ENCODE measurements at regions not wholly inside any gene's neighbourhood (a gene's known extent, or its start where the extent isn't known, plus 50 kb on each side); places are given as distances from the start of the nearest gene placed in this dataset.

DNA sequence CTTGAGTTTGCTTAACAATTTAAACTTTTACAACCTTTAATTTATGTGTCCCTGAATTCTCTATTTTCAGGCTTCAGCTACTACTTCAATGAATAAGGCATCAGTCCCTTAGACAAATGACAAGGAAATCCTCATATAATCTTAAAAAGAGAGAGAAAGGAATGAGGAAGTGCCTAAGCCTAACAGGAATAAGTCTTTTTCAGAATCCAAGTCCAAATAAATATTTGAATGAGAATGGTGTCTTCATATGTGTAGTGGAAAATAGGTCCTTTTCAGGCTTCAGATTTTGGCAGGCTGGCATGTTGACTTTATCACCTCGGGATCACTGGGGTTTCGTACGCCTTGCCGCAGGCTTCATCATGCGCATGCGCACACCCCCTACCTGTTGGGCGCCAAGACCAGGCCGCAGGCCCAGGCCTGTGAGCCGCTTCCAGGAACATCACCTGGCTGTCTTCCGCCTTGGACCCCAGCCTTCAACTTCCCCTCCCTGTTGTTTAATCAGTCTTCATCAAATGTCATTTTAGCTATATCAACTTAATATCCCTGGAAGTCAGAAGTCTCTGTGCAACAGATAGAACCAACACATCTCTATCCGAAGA lies 334.5 kb downstream of the SOX2 start:
- H3K27me3 Mint-ChIP-seq: no peaks in the 10 kb centered on the region
- H3K9me3 Mint-ChIP-seq: no peaks in the 10 kb centered on the region
- H3K27ac Mint-ChIP-seq: no peak overlapping the region
- intact Hi-C loops (cut with micrococcal nuclease): no loop called here
- DNase-seq: no peak
- H3K4me1 Mint-ChIP-seq: no peaks in the 10 kb centered on the region
- H3K36me3 Mint-ChIP-seq (ENCODE audit: low read depth): no peaks in the 10 kb centered on the region
- no peak overlapping the region for H3K4me3 Mint-ChIP-seq

DNA sequence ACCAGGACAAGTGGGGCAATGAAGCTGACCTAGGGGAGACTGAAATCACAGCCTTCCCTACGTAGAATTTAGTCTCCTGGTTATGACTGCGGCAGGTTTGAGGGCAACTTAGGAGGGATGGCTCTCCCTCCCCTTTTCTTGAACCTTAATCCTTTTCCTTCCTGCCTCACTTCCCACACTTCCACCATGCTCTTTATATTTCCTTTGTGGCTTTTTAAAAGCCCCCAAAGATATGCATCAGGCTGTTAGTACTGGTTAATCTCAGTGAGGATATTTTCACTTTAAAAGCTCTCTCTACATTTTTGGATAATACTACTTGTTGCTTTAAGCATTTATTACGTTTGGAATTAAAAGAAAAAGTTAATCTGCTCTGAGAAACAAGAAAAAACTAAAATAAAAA lies 339.2 kb downstream of the SOX2 start:
- Mint-ChIP-seq H3K4me1 (no peaks in the 10 kb centered on the region), H3K4me3 (no peak overlapping the region), H3K27me3 (no peaks in the 10 kb centered on the region), H3K9me3 (no peaks in the 10 kb centered on the region), H3K36me3 (ENCODE audit: low read depth) (no peaks in the 10 kb centered on the region), H3K27ac (no peak overlapping the region)
- intact Hi-C loops (cut with micrococcal nuclease): no loop called here
- DNase-seq: no peak

DNA sequence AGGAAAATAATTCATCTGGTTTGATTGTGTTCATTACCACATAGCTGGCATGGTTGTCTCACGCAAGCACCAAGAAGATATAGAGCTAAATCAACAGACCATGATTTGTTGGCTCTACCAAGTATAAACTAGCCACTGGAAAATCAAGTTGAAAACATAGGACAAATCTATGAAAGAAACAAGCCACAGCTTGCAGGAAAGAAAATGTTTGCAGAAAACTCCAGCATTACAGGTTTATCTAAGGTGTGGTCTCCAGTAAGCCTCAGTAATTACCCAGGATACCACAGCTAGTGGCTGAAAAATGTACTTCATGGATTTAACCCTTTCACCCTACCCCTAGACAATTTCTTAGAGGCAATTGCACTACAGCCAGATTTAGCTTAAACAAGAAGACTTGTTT lies 340.6 kb downstream of the SOX2 start:
- intact Hi-C loops (cut with micrococcal nuclease): no loop called here
- DNase-seq: no peak
- Mint-ChIP-seq H3K27me3 (no peaks in the 10 kb centered on the region), H3K9me3 (no peaks in the 10 kb centered on the region), H3K4me1 (no peaks in the 10 kb centered on the region), H3K36me3 (ENCODE audit: low read depth) (no peaks in the 10 kb centered on the region), H3K4me3 (no peak overlapping the region), H3K27ac (no peak overlapping the region)

DNA sequence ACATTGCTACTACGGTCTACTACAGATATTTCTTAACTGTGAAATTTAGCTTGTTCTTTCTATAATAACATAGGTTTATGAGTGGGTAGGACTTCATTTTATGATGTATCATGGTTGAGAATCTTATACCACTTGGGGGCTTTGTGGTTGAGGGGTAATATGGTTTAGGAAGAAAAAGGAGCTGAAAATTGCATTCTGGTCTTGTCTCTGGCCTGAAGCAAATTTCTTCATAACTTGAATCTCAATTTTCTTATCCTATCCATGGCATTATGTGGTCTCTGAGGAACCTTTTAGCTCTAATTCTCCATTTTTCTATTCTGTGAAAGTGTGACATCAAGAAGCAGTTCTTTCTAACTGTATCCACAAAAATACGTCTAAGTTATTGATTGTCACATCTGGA lies 341.0 kb downstream of the SOX2 start:
- Mint-ChIP-seq H3K9me3 (no peaks in the 10 kb centered on the region), H3K4me1 (no peaks in the 10 kb centered on the region), H3K4me3 (no peak overlapping the region), H3K27ac (no peak overlapping the region), H3K36me3 (ENCODE audit: low read depth) (no peaks in the 10 kb centered on the region), H3K27me3 (no peaks in the 10 kb centered on the region)
- intact Hi-C loops (cut with micrococcal nuclease): no loop called here
- no peak for DNase-seq

DNA sequence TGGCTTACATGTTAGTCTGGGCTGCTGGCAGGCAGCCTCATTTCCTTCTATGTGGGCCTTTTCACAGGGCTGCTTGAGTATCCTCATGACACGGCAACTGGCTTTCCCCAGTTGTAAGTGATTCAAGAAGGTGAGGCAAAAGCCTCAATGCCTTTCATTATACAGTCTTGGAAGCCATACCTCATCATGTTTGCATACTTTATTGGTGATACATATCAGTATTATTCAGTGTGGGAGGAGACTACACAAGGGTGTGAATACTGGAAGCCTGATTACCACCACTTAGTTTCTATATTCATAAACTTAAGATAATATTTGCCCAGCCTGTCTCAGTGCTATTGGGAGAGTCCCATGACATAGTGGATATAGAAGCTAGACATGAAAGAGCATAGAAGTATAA lies 346.8 kb downstream of the SOX2 start:
- no peak for DNase-seq
- Mint-ChIP-seq H3K4me1 (no peaks in the 10 kb centered on the region), H3K9me3 (no peaks in the 10 kb centered on the region), H3K36me3 (ENCODE audit: low read depth) (no peaks in the 10 kb centered on the region), H3K27ac (no peak overlapping the region), H3K27me3 (no peaks in the 10 kb centered on the region), H3K4me3 (no peak overlapping the region)
- intact Hi-C loops (cut with micrococcal nuclease): no loop called here

DNA sequence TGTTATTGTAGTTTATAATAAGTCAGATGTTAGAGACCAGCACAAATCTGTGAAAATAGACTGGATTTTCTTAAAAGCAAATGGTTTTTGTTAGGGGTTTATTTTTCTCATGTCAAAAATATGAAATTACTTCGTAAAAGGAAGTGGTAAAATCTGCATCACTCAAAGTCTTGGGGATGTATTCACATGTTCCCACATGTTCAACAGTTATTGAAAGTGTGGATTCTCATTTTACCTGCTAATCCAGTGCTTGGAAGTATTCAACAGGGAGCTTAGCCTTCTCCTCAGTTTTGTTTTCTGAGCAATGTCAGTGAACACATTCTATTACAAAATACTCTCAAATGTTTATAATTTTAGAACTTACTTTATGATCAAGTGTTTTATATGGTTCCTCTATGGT lies 352.0 kb downstream of the SOX2 start:
- no peak for DNase-seq
- Mint-ChIP-seq H3K9me3 (no peaks in the 10 kb centered on the region), H3K36me3 (ENCODE audit: low read depth) (no peaks in the 10 kb centered on the region), H3K27me3 (no peaks in the 10 kb centered on the region), H3K4me3 (no peak overlapping the region), H3K4me1 (no peaks in the 10 kb centered on the region), H3K27ac (no peak overlapping the region)
- intact Hi-C loops (cut with micrococcal nuclease): no loop called here

DNA sequence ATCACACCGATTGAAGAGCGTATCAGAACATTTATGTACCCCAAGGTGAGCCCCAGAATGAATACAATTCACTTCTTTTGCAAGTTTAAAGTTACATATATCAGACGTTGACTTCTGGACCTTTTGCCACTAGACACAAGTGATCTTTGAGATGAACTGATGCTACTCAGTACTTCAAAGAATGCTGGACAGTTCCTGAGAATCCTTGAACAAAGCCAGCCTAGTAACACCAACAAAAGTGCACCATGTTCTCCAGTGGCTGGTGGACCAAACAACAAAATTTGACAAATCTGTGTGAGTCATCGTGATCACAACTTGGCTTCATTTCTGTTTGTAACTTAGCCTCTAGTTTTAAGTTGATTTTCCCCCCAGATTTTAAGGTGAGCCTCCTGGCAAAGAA lies 355.7 kb downstream of the SOX2 start:
- no peaks in the 10 kb centered on the region for H3K36me3 Mint-ChIP-seq (ENCODE audit: low read depth)
- no peak overlapping the region for H3K27ac Mint-ChIP-seq
- H3K9me3 Mint-ChIP-seq: no peaks in the 10 kb centered on the region
- intact Hi-C loops (cut with micrococcal nuclease): no loop called here
- no peak overlapping the region for H3K4me3 Mint-ChIP-seq
- H3K27me3 Mint-ChIP-seq: no peaks in the 10 kb centered on the region
- no peaks in the 10 kb centered on the region for H3K4me1 Mint-ChIP-seq
- no peak for DNase-seq

DNA sequence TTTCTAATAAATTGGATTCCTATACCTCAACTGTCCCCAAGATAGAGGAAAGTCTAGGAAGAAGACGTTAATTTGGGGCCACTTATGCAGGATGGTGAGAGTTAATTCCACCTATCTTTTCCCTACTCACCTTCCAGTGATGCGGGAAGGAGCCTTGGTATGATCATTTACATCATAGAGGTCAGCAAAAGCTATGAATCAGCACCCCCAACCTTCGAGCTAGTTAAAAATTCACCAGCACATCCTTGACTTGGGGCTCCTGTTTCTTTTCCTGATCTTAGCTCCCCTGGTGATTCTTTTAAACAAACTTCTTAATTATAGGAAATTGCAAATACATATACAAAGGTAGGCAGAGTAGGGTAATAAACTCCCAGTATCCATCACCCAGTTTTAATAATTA lies 366.6 kb downstream of the SOX2 start:
- no peak for DNase-seq
- intact Hi-C loops (cut with micrococcal nuclease): no loop called here
- no peak overlapping the region for H3K27ac Mint-ChIP-seq
- H3K36me3 Mint-ChIP-seq (ENCODE audit: low read depth): no peaks in the 10 kb centered on the region
- H3K4me3 Mint-ChIP-seq: no peak overlapping the region
- no peaks in the 10 kb centered on the region for H3K27me3 Mint-ChIP-seq
- no peaks in the 10 kb centered on the region for H3K4me1 Mint-ChIP-seq
- no peaks in the 10 kb centered on the region for H3K9me3 Mint-ChIP-seq

DNA sequence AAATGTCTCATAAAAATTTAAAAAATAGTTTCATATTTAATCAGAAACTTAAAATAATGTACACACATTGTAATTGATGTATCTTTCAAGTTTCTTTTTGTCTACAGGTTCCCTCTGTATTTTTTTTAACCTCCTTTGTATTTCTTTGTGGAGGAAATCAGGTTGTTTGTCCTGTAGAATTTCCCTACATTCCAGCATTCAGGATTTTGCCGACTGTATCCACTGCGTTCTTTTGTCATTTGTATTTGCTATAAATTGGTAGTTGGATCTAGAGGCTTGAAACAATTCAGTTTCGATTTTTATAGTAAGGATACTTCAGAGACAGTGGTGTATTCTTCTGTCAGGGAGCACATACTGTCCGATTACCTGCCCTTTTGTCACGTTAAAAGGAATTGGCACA lies 367.2 kb downstream of the SOX2 start:
- intact Hi-C loops (cut with micrococcal nuclease): no loop called here
- Mint-ChIP-seq H3K36me3 (ENCODE audit: low read depth) (no peaks in the 10 kb centered on the region), H3K27me3 (no peaks in the 10 kb centered on the region), H3K4me1 (no peaks in the 10 kb centered on the region), H3K27ac (no peak overlapping the region), H3K9me3 (no peaks in the 10 kb centered on the region), H3K4me3 (no peak overlapping the region)
- no peak for DNase-seq

DNA sequence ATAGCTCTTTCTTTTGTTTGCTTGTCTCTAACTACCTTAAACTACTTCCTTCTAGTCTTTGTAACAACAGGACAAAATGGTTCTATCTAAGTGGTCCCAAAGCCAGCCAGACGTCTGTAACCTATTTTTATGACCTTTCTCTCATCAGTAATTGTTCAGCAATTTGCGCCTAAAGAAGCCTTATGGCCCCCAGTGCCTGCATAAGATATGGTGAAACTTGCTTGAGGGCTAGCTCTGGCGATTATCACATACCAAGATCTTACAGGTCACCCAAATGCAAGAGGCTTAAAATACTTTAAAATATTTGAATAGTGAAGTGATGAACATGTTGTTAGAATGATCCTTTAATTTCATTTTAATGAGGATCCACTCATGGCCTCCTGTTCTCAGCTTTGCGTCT lies 369.4 kb downstream of the SOX2 start:
- Mint-ChIP-seq H3K9me3 (no peaks in the 10 kb centered on the region), H3K27ac (no peak overlapping the region), H3K4me1 (no peaks in the 10 kb centered on the region), H3K4me3 (no peak overlapping the region), H3K27me3 (no peaks in the 10 kb centered on the region), H3K36me3 (ENCODE audit: low read depth) (no peaks in the 10 kb centered on the region)
- DNase-seq: no peak
- intact Hi-C loops (cut with micrococcal nuclease): no loop called here

DNA sequence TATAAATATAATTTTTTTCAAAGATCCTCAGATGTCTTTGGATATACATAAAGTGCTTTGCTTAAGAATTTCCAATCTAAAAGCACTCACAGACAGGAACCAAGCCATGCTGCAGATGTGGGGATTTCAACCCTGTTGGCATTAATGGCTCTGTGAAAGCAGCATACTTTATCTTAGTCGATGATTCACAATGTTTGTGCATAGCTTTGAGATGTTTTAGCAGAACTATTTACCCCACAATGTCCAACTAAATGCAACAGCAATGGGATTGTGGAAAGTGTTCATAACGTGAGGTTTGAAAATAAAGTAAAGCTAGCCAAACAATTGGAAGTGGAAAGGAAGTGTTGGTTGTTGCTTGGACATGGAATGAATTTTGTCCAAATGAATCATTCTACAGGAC lies 371.4 kb downstream of the SOX2 start:
- H3K27me3 Mint-ChIP-seq: no peaks in the 10 kb centered on the region
- no peak overlapping the region for H3K4me3 Mint-ChIP-seq
- H3K36me3 Mint-ChIP-seq (ENCODE audit: low read depth): no peaks in the 10 kb centered on the region

DNA sequence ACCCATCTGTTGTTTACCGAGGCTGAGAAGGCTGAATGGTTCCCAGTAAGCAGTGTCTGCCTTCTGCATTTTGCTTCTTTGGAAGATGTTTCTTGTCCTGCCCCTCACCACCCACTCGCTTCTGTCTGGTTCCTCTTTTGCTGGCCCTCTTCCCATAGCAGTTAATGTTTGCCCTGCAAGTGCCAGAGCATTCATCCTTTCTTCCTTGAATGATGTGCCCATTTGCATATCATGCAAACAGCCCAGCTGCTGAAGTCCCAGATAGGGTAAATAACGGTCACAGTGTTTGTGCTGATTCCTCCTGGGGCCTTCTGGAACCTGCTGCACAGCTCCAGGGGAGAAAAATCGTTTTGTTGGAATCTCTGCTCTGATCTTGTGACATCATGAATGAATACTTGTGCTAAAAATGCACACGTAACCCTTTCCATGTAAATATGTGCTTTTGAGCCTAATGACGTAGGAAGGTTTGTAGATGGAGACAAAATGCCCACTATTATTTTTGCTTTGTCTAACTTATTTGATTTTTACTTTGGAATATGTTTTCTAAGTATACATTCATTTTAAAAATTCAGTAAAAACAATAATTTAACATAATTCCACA lies 381.0 kb downstream of the SOX2 start:
- Mint-ChIP-seq H3K4me3 (no peak overlapping the region), H3K4me1 (no peaks in the 10 kb centered on the region), H3K9me3 (no peaks in the 10 kb centered on the region), H3K36me3 (ENCODE audit: low read depth) (no peaks in the 10 kb centered on the region), H3K27ac (no peak overlapping the region), H3K27me3 (no peaks in the 10 kb centered on the region)
- intact Hi-C loops (cut with micrococcal nuclease): no loop called here
- DNase-seq: no peak

More for the DNA sequence above, 371.4 kb downstream of the SOX2 start:
- intact Hi-C loops (cut with micrococcal nuclease): no loop called here
- H3K9me3 Mint-ChIP-seq: no peaks in the 10 kb centered on the region
- DNase-seq: no peak
- H3K4me1 Mint-ChIP-seq: no peaks in the 10 kb centered on the region
- H3K27ac Mint-ChIP-seq: no peak overlapping the region

DNA sequence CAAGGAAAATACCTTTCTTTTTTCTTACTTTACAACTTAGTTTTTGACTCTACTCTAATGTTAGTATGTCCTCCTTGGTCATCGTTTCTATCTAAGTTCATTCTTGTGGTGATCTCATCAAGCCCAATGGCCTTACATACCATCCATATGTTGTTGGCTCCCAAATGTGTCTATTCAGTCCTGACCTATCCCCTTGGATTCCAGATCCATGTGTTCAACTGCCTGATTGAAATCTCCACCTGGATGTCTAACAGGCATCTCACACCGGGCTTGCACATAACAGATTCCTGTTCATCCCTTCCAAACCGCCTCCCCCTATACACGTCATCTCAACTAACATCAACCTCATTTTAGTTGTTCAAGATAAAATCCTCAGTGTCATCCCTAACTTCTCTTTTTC lies 382.6 kb downstream of the SOX2 start:
- H3K9me3 Mint-ChIP-seq: no peaks in the 10 kb centered on the region
- no peak for DNase-seq
- no peak overlapping the region for H3K27ac Mint-ChIP-seq
- H3K4me3 Mint-ChIP-seq: no peak overlapping the region
- intact Hi-C loops (cut with micrococcal nuclease): no loop called here
- H3K27me3 Mint-ChIP-seq: no peaks in the 10 kb centered on the region
- no peaks in the 10 kb centered on the region for H3K4me1 Mint-ChIP-seq
- H3K36me3 Mint-ChIP-seq (ENCODE audit: low read depth): no peaks in the 10 kb centered on the region

DNA sequence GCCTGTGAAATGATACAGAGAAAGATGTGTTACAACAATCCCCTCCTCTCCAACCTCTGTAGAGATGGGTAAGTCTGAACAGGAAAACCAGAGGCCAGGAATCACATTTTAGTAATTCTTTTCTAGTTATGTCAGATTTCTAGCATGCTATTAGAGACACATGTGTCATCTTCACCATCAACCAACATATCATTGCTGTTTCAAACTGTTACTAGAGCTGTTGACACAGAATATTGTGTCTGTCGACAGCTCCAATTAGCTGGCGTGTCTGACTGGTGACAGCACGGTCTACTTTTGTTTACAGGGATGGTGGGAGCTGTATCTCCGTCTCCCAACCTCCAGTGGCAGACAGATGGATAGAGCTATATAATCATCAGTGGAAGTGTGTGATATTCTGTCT lies 393.2 kb downstream of the SOX2 start:
- no peaks in the 10 kb centered on the region for H3K36me3 Mint-ChIP-seq (ENCODE audit: low read depth)
- no peak for DNase-seq
- H3K4me3 Mint-ChIP-seq: no peak overlapping the region
- H3K27ac Mint-ChIP-seq: no peak overlapping the region
- no peaks in the 10 kb centered on the region for H3K4me1 Mint-ChIP-seq
- intact Hi-C loops (cut with micrococcal nuclease): no loop called here
- no peaks in the 10 kb centered on the region for H3K9me3 Mint-ChIP-seq
- H3K27me3 Mint-ChIP-seq: no peaks in the 10 kb centered on the region

DNA sequence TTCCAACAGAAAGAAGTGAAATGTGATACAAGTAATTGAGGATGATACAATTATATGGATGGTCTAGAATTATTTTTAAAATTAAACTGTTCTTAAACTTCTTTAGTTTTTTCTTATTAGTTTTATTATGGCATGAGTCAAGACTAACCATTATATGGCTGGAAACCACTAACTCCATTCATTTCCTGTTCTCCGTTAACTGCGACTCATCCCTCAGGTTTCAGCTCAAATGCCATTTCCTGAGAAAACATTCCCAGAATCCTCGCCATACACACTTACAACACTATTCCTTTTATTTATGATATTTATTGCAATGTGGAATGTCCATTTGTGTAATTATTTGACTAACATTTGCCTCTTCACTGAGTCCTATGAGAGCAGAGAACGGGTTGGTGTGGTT lies 394.1 kb downstream of the SOX2 start:
- Mint-ChIP-seq H3K27me3 (no peaks in the 10 kb centered on the region), H3K9me3 (no peaks in the 10 kb centered on the region), H3K27ac (no peak overlapping the region), H3K4me1 (no peaks in the 10 kb centered on the region), H3K36me3 (ENCODE audit: low read depth) (no peaks in the 10 kb centered on the region), H3K4me3 (no peak overlapping the region)
- intact Hi-C loops (cut with micrococcal nuclease): no loop called here
- DNase-seq: no peak
